ENCODE measurements at regions not wholly inside any gene's neighbourhood (a gene's known extent, or its start where the extent isn't known, plus 50 kb on each side); places are given as distances from the start of the nearest gene placed in this dataset.

- H3K36me3 Mint-ChIP-seq: no peaks in the 10 kb centered on the region
- H3K9me3 Mint-ChIP-seq: peaks cover 3% of the 10 kb centered on the region
- no peak overlapping the region for H3K27ac Mint-ChIP-seq
- H3K4me3 Mint-ChIP-seq: no peak overlapping the region
- DNase-seq (ENCODE audit: low spot score in 2 of 2, unreplicated experiment in 2 of 2): no peak
- TF ChIP-seq, protein P1, sequence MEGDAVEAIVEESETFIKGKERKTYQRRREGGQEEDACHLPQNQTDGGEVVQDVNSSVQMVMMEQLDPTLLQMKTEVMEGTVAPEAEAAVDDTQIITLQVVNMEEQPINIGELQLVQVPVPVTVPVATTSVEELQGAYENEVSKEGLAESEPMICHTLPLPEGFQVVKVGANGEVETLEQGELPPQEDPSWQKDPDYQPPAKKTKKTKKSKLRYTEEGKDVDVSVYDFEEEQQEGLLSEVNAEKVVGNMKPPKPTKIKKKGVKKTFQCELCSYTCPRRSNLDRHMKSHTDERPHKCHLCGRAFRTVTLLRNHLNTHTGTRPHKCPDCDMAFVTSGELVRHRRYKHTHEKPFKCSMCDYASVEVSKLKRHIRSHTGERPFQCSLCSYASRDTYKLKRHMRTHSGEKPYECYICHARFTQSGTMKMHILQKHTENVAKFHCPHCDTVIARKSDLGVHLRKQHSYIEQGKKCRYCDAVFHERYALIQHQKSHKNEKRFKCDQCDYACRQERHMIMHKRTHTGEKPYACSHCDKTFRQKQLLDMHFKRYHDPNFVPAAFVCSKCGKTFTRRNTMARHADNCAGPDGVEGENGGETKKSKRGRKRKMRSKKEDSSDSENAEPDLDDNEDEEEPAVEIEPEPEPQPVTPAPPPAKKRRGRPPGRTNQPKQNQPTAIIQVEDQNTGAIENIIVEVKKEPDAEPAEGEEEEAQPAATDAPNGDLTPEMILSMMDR (IDR thresholded peaks at IDR 0.05; ENCODE audit: unreplicated experiment): no peak
- H3K27me3 Mint-ChIP-seq (ENCODE audit: low read depth): no peaks in the 10 kb centered on the region
- H3K4me1 Mint-ChIP-seq: peaks cover 21% of the 10 kb centered on the region
These were observed 92.5 kb upstream of the KL start for GRCh38 chr13:32923725-32924124.

- DNase-seq (ENCODE audit: low spot score in 2 of 2, unreplicated experiment in 2 of 2): no peak
- H3K4me1 Mint-ChIP-seq: peaks cover 21% of the 10 kb centered on the region
- no peak overlapping the region for H3K27ac Mint-ChIP-seq
- H3K27me3 Mint-ChIP-seq (ENCODE audit: low read depth): no peaks in the 10 kb centered on the region
- H3K4me3 Mint-ChIP-seq: no peak overlapping the region
- H3K36me3 Mint-ChIP-seq: peaks cover 4% of the 10 kb centered on the region
- H3K9me3 Mint-ChIP-seq: peaks cover 13% of the 10 kb centered on the region
- TF ChIP-seq, protein P1 (IDR thresholded peaks at IDR 0.05; ENCODE audit: unreplicated experiment): no peak
These were observed 91.3 kb upstream of the KL start for GRCh38 chr13:32924886-32925285.

DNA sequence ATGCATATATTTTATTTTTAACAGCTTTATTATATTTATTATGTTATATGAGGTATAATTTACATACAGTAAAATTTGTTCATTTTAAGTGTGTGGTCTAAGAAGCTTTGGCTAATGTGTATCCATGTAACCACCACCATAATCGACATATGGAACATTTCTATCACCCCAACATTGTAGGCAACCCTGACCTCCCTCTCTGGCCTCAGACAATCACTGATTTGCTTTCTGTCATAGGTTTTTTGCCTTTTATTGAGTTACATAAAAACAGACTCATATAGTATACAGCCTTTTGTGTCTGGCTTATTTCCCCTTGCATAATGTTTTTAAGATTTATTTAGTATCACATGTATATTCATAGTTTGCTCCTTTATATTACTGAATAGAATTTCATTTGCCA is 90.7 kb upstream of the KL start:
- peaks cover 4% of the 10 kb centered on the region for H3K36me3 Mint-ChIP-seq
- H3K4me3 Mint-ChIP-seq: no peak overlapping the region
- TF ChIP-seq, protein P1 (IDR thresholded peaks at IDR 0.05; ENCODE audit: unreplicated experiment): no peak
- peaks cover 20% of the 10 kb centered on the region for H3K4me1 Mint-ChIP-seq
- peaks cover 19% of the 10 kb centered on the region for H3K9me3 Mint-ChIP-seq
- H3K27ac Mint-ChIP-seq: no peak overlapping the region
- H3K27me3 Mint-ChIP-seq (ENCODE audit: low read depth): no peaks in the 10 kb centered on the region
- no peak for DNase-seq (ENCODE audit: low spot score in 2 of 2, unreplicated experiment in 2 of 2)

- Mint-ChIP-seq H3K9me3 (peaks cover 30% of the 10 kb centered on the region), H3K36me3 (peaks cover 4% of the 10 kb centered on the region), H3K27ac (no peak overlapping the region)
These were observed 83.8 kb upstream of the KL start for GRCh38 chr13:32932376-32932775.

GRCh38 chr13:32936716-32937115 is 79.5 kb upstream of the KL start:
- Mint-ChIP-seq H3K36me3 (no peaks in the 10 kb centered on the region), H3K4me1 (peaks cover 29% of the 10 kb centered on the region), H3K27ac (no peak overlapping the region), H3K27me3 (ENCODE audit: low read depth) (peaks cover 4% of the 10 kb centered on the region), H3K4me3 (no peak overlapping the region), H3K9me3 (peaks cover 12% of the 10 kb centered on the region)
- no peak for DNase-seq (ENCODE audit: low spot score in 2 of 2, unreplicated experiment in 2 of 2)
- TF ChIP-seq, protein P1 (IDR thresholded peaks at IDR 0.05; ENCODE audit: unreplicated experiment): no peak

More at GRCh38 chr13:32932376-32932775, 83.8 kb upstream of the KL start:
- no peak for DNase-seq (ENCODE audit: low spot score in 2 of 2, unreplicated experiment in 2 of 2)
- TF ChIP-seq, protein P1 (IDR thresholded peaks at IDR 0.05; ENCODE audit: unreplicated experiment): no peak
- Mint-ChIP-seq H3K4me3 (no peak overlapping the region), H3K27me3 (ENCODE audit: low read depth) (peaks cover 4% of the 10 kb centered on the region), H3K4me1 (peaks cover 16% of the 10 kb centered on the region)

DNA sequence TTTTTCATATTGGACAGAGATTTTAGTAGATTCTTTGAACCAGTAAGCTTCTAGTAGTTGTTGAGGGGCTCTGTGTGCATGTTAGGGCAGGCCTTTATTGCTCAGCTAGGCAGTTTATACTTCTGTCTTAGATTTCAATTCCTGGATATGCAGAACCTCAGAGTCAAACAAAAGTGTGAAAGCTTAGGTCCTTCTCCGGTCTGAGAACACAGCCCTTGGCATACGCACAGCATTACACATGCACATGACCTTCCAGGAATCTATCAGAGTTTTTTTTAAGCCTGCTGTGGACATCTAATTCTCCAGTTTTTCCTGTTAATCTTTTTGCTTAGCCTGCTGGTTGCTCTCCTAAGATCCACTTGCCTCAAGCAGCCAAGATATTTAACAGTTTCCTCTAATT is 77.9 kb upstream of the KL start:
- no peak for DNase-seq (ENCODE audit: low spot score in 2 of 2, unreplicated experiment in 2 of 2)
- Mint-ChIP-seq H3K9me3 (peaks cover 9% of the 10 kb centered on the region), H3K4me1 (peaks cover 18% of the 10 kb centered on the region), H3K36me3 (no peaks in the 10 kb centered on the region), H3K27ac (no peak overlapping the region), H3K27me3 (ENCODE audit: low read depth) (peaks cover 3% of the 10 kb centered on the region), H3K4me3 (no peak overlapping the region)
- TF ChIP-seq, protein P1 (IDR thresholded peaks at IDR 0.05; ENCODE audit: unreplicated experiment): no peak
